ENCODE measurements at regions not wholly inside any gene's neighbourhood (a gene's known extent, or its start where the extent isn't known, plus 50 kb on each side); places are given as distances from the start of the nearest gene placed in this dataset.

DNA sequence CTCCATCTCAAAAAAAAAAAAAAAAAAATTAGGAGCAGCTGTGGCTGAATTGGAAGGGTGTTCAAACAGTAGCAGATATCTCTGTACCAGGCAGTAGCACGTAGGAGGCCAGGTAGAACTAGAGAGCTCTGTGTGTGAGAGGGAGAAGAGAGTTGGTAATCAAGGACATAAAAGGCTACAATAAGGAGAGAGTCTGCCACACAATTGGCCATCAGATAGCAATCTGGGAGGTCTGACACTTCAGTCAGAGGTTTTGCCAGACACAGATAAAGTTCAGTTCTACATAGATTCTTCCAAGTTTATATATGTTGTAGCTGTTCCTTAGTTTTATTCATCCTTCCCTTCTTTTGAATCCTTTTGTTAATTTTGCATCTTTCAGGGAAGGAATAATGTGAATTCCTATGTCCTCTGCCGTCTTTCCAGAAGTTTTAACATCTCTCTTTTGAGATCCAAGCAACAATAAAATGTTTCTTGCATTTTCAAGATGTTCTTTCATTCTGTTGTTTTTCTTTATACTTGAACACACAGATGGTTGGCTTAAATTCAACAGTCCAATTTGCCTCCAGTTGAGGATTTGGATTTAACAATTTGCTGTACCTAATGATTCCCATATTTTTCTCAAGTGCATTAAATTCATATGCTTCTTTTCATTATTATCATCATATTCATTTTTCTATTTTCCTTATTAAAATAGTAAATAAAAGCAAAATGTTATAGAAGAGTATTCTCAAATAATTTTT, 600.3 kb upstream of the GCFC2 start:
- TF ChIP-seq, protein P1, sequence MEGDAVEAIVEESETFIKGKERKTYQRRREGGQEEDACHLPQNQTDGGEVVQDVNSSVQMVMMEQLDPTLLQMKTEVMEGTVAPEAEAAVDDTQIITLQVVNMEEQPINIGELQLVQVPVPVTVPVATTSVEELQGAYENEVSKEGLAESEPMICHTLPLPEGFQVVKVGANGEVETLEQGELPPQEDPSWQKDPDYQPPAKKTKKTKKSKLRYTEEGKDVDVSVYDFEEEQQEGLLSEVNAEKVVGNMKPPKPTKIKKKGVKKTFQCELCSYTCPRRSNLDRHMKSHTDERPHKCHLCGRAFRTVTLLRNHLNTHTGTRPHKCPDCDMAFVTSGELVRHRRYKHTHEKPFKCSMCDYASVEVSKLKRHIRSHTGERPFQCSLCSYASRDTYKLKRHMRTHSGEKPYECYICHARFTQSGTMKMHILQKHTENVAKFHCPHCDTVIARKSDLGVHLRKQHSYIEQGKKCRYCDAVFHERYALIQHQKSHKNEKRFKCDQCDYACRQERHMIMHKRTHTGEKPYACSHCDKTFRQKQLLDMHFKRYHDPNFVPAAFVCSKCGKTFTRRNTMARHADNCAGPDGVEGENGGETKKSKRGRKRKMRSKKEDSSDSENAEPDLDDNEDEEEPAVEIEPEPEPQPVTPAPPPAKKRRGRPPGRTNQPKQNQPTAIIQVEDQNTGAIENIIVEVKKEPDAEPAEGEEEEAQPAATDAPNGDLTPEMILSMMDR (conservative IDR thresholded peaks at IDR 0.05; ENCODE audit: low read length) = no peak
- TF ChIP-seq EZH2phosphoT487 (IDR thresholded peaks at IDR 0.05; ENCODE audit: borderline replicate concordance) = no peak
